Suprapubic skin (tissue), 3 donors: ENCODE measurements at regions not wholly inside any gene's neighbourhood (a gene's known extent, or its start where the extent isn't known, plus 50 kb on each side); places are given as distances from the start of the nearest gene placed in this dataset.

ENCODE experiments used
- POLR2A ChIP-seq, 2 donors: fragments of 450-650 bp; IDR thresholded peaks; one replicate each; pipeline ENCODE4 v1.6.1; 2017; ENCODE audit warnings: antibody characterized with exemption in 2 of 2, mild to moderate bottlenecking in 2 of 2, moderate library complexity in 2 of 2
- TF ChIP-seq, protein P1 (sequence below), 2 donors: fragments of 200-600 bp in 1 of 2; fragments of 450-650 bp in 1 of 2; sonication (generic) in 1 of 2; IDR thresholded peaks; one replicate each; pipeline ENCODE4 v1.5.1; 2016 to 2019; ENCODE audit warnings: antibody characterized with exemption in 2 of 2, mild to moderate bottlenecking in 1 of 2, moderate library complexity in 1 of 2

DNA sequence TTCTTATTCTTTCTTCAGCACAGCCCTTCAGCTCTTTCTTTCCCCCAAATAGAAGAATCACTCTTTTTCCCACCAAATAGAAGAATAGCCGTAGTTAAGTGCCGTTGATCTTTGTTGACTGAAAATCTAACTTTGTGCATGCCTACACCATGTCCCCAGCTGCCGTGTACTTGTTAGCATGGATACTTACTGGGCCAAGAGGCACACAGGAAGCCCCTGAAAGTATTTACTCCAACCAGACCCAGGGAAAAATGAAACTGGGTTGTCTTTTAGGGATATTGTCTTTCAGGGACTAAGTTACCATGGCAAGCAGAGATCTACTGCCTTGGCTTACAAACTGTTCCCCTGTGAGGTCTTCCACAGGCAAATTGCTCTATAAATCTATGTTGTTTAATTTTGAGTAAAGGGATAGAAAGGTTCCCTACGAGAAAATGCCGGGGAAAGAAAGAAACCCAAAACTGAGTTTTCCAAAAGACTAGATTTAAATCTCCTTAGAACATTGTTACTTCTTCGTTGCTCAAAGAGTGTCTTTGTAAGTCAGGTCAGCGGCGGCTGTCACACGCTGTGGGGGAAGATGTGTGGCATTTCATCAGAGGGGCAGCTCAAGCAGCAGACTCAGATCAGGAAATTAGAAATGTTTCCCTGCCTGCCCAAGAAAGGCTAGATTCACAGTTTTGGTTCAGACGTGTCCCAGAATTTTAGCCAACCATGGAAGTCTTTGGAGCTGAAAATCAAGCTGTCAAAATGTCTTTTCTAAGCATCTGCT, 152.7 kb upstream of the PRNP start:
- TF ChIP-seq, protein P1, sequence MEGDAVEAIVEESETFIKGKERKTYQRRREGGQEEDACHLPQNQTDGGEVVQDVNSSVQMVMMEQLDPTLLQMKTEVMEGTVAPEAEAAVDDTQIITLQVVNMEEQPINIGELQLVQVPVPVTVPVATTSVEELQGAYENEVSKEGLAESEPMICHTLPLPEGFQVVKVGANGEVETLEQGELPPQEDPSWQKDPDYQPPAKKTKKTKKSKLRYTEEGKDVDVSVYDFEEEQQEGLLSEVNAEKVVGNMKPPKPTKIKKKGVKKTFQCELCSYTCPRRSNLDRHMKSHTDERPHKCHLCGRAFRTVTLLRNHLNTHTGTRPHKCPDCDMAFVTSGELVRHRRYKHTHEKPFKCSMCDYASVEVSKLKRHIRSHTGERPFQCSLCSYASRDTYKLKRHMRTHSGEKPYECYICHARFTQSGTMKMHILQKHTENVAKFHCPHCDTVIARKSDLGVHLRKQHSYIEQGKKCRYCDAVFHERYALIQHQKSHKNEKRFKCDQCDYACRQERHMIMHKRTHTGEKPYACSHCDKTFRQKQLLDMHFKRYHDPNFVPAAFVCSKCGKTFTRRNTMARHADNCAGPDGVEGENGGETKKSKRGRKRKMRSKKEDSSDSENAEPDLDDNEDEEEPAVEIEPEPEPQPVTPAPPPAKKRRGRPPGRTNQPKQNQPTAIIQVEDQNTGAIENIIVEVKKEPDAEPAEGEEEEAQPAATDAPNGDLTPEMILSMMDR (IDR thresholded peaks at IDR 0.05): no peak
- TF ChIP-seq POLR2A (IDR thresholded peaks at IDR 0.05): no peak
